SH-SY5Y (cell line): ENCODE measurements at regions not wholly inside any gene's neighbourhood (a gene's known extent, or its start where the extent isn't known, plus 50 kb on each side); places are given as distances from the start of the nearest gene placed in this dataset.

Experiments
- GATA2 ChIP-seq: IDR thresholded peaks from 2 replicates; pipeline ENCODE4 v1.6.1; 2011; ENCODE audit warnings: mild to moderate bottlenecking, low read depth, low read length
- GATA3 ChIP-seq: IDR thresholded peaks from 2 replicates; pipeline ENCODE4 v1.6.1; 2011; ENCODE audit warnings: low read depth, mild to moderate bottlenecking, low read length, moderate library complexity

DNA sequence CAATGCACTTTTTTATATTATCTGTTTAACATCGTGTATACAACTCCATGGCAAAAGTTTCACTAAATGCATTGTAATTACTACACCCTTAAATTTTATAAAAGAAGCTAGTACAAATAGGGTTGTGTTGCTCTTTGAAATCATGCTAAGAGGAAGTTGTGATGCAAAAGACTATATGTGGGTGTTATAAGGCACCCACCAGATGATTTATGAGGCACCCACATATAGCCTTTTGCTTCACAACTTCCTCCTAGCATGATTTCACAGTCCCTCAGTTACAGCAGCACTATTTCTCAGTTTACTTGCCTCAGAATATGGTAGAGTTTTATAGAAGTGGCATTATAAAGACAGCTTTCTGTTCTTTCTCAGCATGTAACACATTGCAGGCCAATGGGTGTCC is 277.3 kb upstream of the DOK6 start:
- TF ChIP-seq GATA2 (no peak), GATA3 (no peak)
